ENCODE measurements at regions not wholly inside any gene's neighbourhood (a gene's known extent, or its start where the extent isn't known, plus 50 kb on each side); places are given as distances from the start of the nearest gene placed in this dataset.

DNA sequence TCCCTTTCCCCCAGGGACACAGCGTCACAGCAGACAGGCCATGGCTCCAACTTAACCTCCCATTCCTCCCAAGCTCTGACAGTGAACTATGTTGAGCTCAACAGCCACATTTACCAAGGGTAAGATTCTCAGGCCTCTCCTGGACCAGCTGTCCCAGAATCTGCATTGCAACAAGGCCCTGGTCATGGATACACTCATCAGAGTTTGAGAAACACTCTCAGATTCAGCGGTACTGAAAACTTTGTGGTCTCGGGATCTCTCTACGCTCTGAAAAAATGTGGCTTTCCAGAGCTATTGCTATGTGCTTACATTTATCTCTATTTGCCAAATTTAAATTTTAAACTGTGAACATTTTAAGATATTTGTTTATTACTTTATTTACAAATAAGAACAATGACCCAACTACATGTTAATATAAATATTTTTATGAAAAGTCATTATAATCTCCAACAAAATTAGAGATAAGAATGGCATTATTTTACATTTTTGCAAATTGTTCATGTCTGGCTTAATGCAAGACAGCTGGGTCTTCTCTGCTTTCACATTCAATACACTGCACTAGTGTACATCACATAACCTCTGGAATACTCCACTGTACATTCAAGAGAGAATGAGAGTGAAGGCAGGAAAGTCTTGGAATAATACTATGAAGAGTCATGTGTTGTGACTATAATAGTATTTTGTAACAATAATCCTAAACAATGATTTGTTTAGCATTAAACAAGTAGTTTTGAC is 190.9 kb upstream of the PITRM1 start:
- no peaks in the 10 kb centered on the region for H3K36me3 ChIP-seq
- ATAC-seq: no peak
- TF ChIP-seq, protein P1, sequence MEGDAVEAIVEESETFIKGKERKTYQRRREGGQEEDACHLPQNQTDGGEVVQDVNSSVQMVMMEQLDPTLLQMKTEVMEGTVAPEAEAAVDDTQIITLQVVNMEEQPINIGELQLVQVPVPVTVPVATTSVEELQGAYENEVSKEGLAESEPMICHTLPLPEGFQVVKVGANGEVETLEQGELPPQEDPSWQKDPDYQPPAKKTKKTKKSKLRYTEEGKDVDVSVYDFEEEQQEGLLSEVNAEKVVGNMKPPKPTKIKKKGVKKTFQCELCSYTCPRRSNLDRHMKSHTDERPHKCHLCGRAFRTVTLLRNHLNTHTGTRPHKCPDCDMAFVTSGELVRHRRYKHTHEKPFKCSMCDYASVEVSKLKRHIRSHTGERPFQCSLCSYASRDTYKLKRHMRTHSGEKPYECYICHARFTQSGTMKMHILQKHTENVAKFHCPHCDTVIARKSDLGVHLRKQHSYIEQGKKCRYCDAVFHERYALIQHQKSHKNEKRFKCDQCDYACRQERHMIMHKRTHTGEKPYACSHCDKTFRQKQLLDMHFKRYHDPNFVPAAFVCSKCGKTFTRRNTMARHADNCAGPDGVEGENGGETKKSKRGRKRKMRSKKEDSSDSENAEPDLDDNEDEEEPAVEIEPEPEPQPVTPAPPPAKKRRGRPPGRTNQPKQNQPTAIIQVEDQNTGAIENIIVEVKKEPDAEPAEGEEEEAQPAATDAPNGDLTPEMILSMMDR (IDR thresholded peaks at IDR 0.05): no peak
- H3K9me3 ChIP-seq: peaks cover 0 to 23% (median 6%) of the 10 kb centered on the region in 11 donors
- H3K4me1 ChIP-seq: no peaks in the 10 kb centered on the region
- 80 to 83% methylated on average over 4 of the region's 4 CpGs for WGBS, 2 donors
- H3K27me3 ChIP-seq: no peaks in the 10 kb centered on the region
- no peak overlapping the region for H3K27ac ChIP-seq
- H3K4me3 ChIP-seq: no peak overlapping the region
- intact Hi-C loops (cut with DNase I): no loop called here
- DNase-seq: no peak

DNA sequence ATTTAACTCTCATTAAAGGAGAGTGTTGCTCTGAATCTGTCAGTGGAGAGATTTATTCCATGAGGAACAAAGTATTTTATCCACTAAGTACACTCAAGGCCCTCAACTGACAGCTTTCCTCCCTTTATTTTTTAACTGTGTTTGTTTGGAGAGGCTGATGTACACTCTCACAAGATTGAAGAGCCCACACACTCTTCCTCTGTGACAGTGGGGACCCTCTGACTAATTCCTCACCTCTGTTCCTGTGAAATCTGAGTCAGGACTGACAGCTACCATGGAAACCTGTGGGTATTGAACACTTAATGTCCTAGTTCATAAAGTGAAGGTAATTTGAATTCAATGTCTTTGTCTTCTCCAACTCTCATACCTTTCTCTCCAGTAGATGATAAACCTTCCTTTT is 189.8 kb upstream of the PITRM1 start:
- no peaks in the 10 kb centered on the region for H3K4me1 ChIP-seq
- ATAC-seq (no peak), DNase-seq (no peak)
- H3K27me3 ChIP-seq: no peaks in the 10 kb centered on the region
- H3K9me3 ChIP-seq: peaks cover 0 to 26% (median 6%) of the 10 kb centered on the region in 11 donors
- no peak overlapping the region for H3K4me3 ChIP-seq
- intact Hi-C loops (cut with DNase I): no loop called here
- H3K27ac ChIP-seq: no peak overlapping the region
- H3K36me3 ChIP-seq: no peaks in the 10 kb centered on the region
- TF ChIP-seq, protein P1 (IDR thresholded peaks at IDR 0.05): no peak

DNA sequence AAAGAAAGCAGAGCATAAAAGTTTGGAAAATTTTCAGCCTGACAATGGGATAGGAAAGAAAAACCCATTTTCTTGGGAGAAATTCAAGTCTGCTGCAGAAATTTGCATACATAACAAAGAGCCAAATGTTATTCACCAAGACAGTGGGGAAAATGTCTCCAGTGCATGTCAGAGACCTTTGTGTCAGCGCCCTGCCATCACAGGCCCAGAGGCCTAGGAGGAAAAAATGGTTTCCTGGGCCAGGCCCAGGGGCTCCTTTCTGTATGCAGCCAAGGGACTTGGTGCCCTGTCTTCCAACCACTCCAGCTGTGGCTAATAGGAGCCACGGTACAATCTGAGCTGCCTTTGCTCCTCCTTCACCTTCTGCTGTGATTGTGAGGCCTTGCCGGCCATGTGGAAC is 189.1 kb upstream of the PITRM1 start:
- WGBS, 2 donors: 75% methylated on average over 3 of the region's 3 CpGs
- H3K4me3 ChIP-seq: no peak overlapping the region
- ATAC-seq (no peak), DNase-seq (no peak)
- H3K36me3 ChIP-seq: no peaks in the 10 kb centered on the region
- H3K9me3 ChIP-seq: peaks cover 0 to 26% (median 6%) of the 10 kb centered on the region in 11 donors
- intact Hi-C loops (cut with DNase I): no loop called here
- H3K27me3 ChIP-seq: no peaks in the 10 kb centered on the region
- H3K27ac ChIP-seq: no peak overlapping the region
- TF ChIP-seq, protein P1 (IDR thresholded peaks at IDR 0.05): no peak
- H3K4me1 ChIP-seq: no peaks in the 10 kb centered on the region

DNA sequence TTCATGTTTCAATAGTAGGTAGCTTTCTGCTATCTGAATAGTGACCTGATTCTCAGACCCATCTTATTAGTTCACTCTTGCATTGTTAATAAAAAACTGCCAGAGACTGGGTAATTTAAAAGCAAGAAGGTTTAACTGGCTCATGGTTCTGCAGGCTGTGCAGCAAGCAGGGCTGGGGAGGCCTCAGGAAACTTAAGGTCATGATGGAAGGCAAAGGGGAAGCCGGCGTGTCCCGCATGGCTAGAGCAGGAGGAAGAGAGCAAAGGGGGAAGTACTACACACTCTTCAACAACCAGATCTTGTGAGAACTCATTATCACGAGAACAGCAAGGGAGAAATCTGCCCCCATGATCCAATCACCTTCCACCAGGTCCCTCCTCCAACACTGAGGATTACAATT is 185.2 kb upstream of the PITRM1 start:
- ATAC-seq: no peak
- Histone ChIP-seq H3K36me3 (no peaks in the 10 kb centered on the region), H3K4me3 (no peak overlapping the region), H3K27me3 (no peaks in the 10 kb centered on the region), H3K4me1 (peaks cover 0 to 9% (median 6%) of the 10 kb centered on the region in 9 donors), H3K9me3 (peaks cover 0 to 29% (median 6%) of the 10 kb centered on the region in 11 donors), H3K27ac (no peak overlapping the region)
- intact Hi-C loops (cut with DNase I): no loop called here
- DNase-seq: no peak
- TF ChIP-seq, protein P1 (IDR thresholded peaks at IDR 0.05): no peak
- whole genome bisulfite sequencing, 2 donors: 84 to 88% methylated on average over 4 of the region's 4 CpGs
